ENCODE measurements at regions not wholly inside any gene's neighbourhood (a gene's known extent, or its start where the extent isn't known, plus 50 kb on each side); places are given as distances from the start of the nearest gene placed in this dataset.

GRCh38 chr6:81238390-81238789 is 514.1 kb downstream of the TENT5A start:
- Histone ChIP-seq H3K4me2 (ENCODE audit: low read length) (no peak overlapping the region), H2AFZ (ENCODE audit: low read length) (no peak overlapping the region), H3K9me3 (ENCODE audit: low read length) (no peaks in the 10 kb centered on the region), H3K9ac (ENCODE audit: low read length) (no peak overlapping the region), H3K27me3 (ENCODE audit: insufficient read depth, low read length) (no peaks in the 10 kb centered on the region), H3K79me2 (ENCODE audit: insufficient read depth, low read length) (no peaks in the 10 kb centered on the region), H3K9me2 (ENCODE audit: low read depth, low read length) (no peaks in the 10 kb centered on the region), H4K20me1 (ENCODE audit: insufficient read depth, low read length) (no peaks in the 10 kb centered on the region), H3F3A (ENCODE audit: insufficient read depth, low read length) (no peaks in the 10 kb centered on the region), H3K27ac (ENCODE audit: low read depth, low read length, poor library complexity, severe bottlenecking) (no peak overlapping the region), H3K4me3 (ENCODE audit: low read depth, low read length, poor library complexity, severe bottlenecking) (no peak overlapping the region), H3K4me1 (ENCODE audit: insufficient read depth, low read length, severe bottlenecking) (no peaks in the 10 kb centered on the region), H3K36me3 (ENCODE audit: insufficient read depth, low read length) (no peaks in the 10 kb centered on the region)
- TF ChIP-seq CTCF (IDR thresholded peaks at IDR 0.05; ENCODE audit: low read length) (no peak), EZH2 (IDR thresholded peaks at IDR 0.05; ENCODE audit: borderline replicate concordance, low read length) (no peak)

- TF ChIP-seq CTCF (IDR thresholded peaks at IDR 0.05; ENCODE audit: low read length) = no peak
- TF ChIP-seq EZH2 (IDR thresholded peaks at IDR 0.05; ENCODE audit: borderline replicate concordance, low read length) = no peak
- no peak overlapping the region for H3K4me2 ChIP-seq (ENCODE audit: low read length)
- no peaks in the 10 kb centered on the region for H3K9me2 ChIP-seq (ENCODE audit: low read depth, low read length)
- no peaks in the 10 kb centered on the region for H3F3A ChIP-seq (ENCODE audit: insufficient read depth, low read length)
- no peak overlapping the region for H3K27ac ChIP-seq (ENCODE audit: low read depth, low read length, poor library complexity, severe bottlenecking)
- no peaks in the 10 kb centered on the region for H3K36me3 ChIP-seq (ENCODE audit: insufficient read depth, low read length)
- H3K4me3 ChIP-seq (ENCODE audit: low read depth, low read length, poor library complexity, severe bottlenecking) = no peak overlapping the region
- no peak overlapping the region for H3K9ac ChIP-seq (ENCODE audit: low read length)
- no peaks in the 10 kb centered on the region for H3K79me2 ChIP-seq (ENCODE audit: insufficient read depth, low read length)
- H2AFZ ChIP-seq (ENCODE audit: low read length) = no peak overlapping the region
- H3K4me1 ChIP-seq (ENCODE audit: insufficient read depth, low read length, severe bottlenecking) = no peaks in the 10 kb centered on the region
- no peaks in the 10 kb centered on the region for H3K9me3 ChIP-seq (ENCODE audit: low read length)
- H3K27me3 ChIP-seq (ENCODE audit: insufficient read depth, low read length) = no peaks in the 10 kb centered on the region
- no peaks in the 10 kb centered on the region for H4K20me1 ChIP-seq (ENCODE audit: insufficient read depth, low read length)
Observed at GRCh38 chr6:81237226-81237625, 515.3 kb downstream of the TENT5A start.

GRCh38 chr6:81235512-81235911 is 517.0 kb downstream of the TENT5A start:
- no peaks in the 10 kb centered on the region for H3K36me3 ChIP-seq (ENCODE audit: insufficient read depth, low read length)
- no peak for TF ChIP-seq EZH2 (IDR thresholded peaks at IDR 0.05; ENCODE audit: borderline replicate concordance, low read length)
- no peak overlapping the region for H3K4me3 ChIP-seq (ENCODE audit: low read depth, low read length, poor library complexity, severe bottlenecking)
- H3K9me3 ChIP-seq (ENCODE audit: low read length) = no peaks in the 10 kb centered on the region
- H3K4me1 ChIP-seq (ENCODE audit: insufficient read depth, low read length, severe bottlenecking) = no peaks in the 10 kb centered on the region
- no peak overlapping the region for H3K9ac ChIP-seq (ENCODE audit: low read length)
- H3F3A ChIP-seq (ENCODE audit: insufficient read depth, low read length) = no peaks in the 10 kb centered on the region
- no peak overlapping the region for H3K27ac ChIP-seq (ENCODE audit: low read depth, low read length, poor library complexity, severe bottlenecking)
- no peaks in the 10 kb centered on the region for H3K79me2 ChIP-seq (ENCODE audit: insufficient read depth, low read length)
- no peak overlapping the region for H2AFZ ChIP-seq (ENCODE audit: low read length)
- H4K20me1 ChIP-seq (ENCODE audit: insufficient read depth, low read length) = no peaks in the 10 kb centered on the region
- no peak overlapping the region for H3K4me2 ChIP-seq (ENCODE audit: low read length)
- H3K9me2 ChIP-seq (ENCODE audit: low read depth, low read length) = no peaks in the 10 kb centered on the region
- H3K27me3 ChIP-seq (ENCODE audit: insufficient read depth, low read length) = no peaks in the 10 kb centered on the region

- H3K36me3 ChIP-seq (ENCODE audit: insufficient read depth, low read length) = no peaks in the 10 kb centered on the region
- H3K4me2 ChIP-seq (ENCODE audit: low read length) = no peak overlapping the region
- H3K4me3 ChIP-seq (ENCODE audit: low read depth, low read length, poor library complexity, severe bottlenecking) = no peak overlapping the region
- H3K27ac ChIP-seq (ENCODE audit: low read depth, low read length, poor library complexity, severe bottlenecking) = no peak overlapping the region
- TF ChIP-seq CTCF (IDR thresholded peaks at IDR 0.05; ENCODE audit: low read length) = no peak
- no peak for TF ChIP-seq EZH2 (IDR thresholded peaks at IDR 0.05; ENCODE audit: borderline replicate concordance, low read length)
- H3K4me1 ChIP-seq (ENCODE audit: insufficient read depth, low read length, severe bottlenecking) = no peaks in the 10 kb centered on the region
- no peaks in the 10 kb centered on the region for H3K27me3 ChIP-seq (ENCODE audit: insufficient read depth, low read length)
- no peak overlapping the region for H3K9ac ChIP-seq (ENCODE audit: low read length)
- H2AFZ ChIP-seq (ENCODE audit: low read length) = no peak overlapping the region
- H4K20me1 ChIP-seq (ENCODE audit: insufficient read depth, low read length) = no peaks in the 10 kb centered on the region
- no peaks in the 10 kb centered on the region for H3F3A ChIP-seq (ENCODE audit: insufficient read depth, low read length)
- H3K9me3 ChIP-seq (ENCODE audit: low read length) = no peaks in the 10 kb centered on the region
- H3K9me2 ChIP-seq (ENCODE audit: low read depth, low read length) = no peaks in the 10 kb centered on the region
- no peaks in the 10 kb centered on the region for H3K79me2 ChIP-seq (ENCODE audit: insufficient read depth, low read length)
Observed at GRCh38 chr6:81233990-81234389, 518.5 kb downstream of the TENT5A start.

All from OCI-LY1 (cell line).